ENCODE measurements at regions not wholly inside any gene's neighbourhood (a gene's known extent, or its start where the extent isn't known, plus 50 kb on each side); places are given as distances from the start of the nearest gene placed in this dataset.

DNA sequence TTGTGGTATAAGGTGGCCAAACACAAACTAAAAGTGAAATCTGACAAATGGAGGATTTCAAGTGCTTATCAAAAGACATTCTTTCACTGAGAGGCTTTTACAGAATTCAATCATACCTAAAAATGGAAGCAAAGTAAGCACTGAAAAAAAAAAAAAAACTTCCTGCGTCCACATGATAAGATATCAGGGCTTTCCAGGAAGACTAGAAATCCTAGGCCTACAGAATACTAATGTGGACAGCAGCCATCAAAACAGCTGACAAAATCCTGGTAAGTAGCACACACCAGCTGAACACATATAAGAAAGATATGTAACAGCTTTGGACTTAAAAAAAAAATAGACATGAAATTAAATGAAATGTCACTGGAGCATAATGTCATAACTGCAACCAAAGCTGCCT, 178.2 kb downstream of the SUCLG1 start:
- H3K4me3 ChIP-seq (ENCODE audit: low read depth, low read length) = no peak overlapping the region
- no peak for TF ChIP-seq CTCF (IDR thresholded peaks at IDR 0.05; ENCODE audit: control insufficient read depth, extremely low read depth, insufficient read depth)
- DNase-seq (ENCODE audit: low read depth) = no peak

DNA sequence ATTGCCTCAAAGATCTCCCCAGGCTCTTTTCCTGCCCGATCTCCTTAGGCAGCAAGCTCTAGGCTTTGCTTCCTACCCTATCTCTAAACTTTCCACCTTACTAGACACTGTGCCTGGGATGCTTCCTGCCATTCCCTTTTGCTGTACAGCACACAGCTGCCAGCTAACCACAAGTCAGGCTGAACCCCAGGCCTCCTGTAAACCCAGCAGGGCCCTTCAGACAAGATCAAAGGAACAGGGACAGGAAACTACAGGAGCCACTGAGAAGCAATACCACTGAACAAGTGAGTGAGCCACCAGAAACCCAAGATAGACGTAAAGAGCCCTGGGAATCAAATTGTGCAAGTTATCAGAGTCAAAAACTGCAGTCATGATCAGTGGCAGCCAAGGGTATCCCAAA, 180.7 kb downstream of the SUCLG1 start:
- no peak overlapping the region for H3K4me3 ChIP-seq (ENCODE audit: low read depth, low read length)
- no peak for DNase-seq (ENCODE audit: low read depth)
- no peak for TF ChIP-seq CTCF (IDR thresholded peaks at IDR 0.05; ENCODE audit: control insufficient read depth, extremely low read depth, insufficient read depth)

DNA sequence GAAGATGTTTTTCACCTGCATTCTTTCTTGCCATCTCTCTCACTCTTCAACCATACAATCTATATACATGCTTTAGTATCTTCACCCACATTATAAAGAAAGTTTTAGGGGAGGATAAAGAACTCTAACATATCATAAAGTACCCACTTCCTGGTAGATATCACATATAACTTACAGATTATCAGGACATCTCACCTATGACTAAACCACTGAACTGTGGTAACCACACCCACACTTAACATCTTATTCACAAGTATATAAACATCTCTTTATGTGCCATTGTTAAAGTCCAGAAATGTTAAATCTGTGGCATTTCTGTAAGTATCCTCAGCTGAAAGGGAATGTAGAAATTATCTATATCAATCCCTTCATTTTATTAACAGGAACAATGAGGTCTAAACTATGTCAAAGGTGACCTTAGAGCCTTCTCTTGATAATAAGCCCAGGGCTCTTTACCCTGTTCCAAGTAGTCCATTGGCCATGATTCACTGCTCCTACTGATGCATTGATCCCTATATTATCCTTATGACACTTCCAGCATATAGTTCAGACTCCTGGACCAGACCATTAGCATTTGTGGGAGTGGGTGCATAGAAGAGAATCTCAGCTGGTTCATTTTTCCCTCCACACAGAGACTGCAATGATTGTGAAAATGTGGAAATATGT, 182.4 kb downstream of the SUCLG1 start:
- TF ChIP-seq CTCF (IDR thresholded peaks at IDR 0.05; ENCODE audit: control insufficient read depth, extremely low read depth, insufficient read depth) = no peak
- H3K4me3 ChIP-seq (ENCODE audit: low read depth, low read length) = no peak overlapping the region
- DNase-seq (ENCODE audit: low read depth) = no peak

DNA sequence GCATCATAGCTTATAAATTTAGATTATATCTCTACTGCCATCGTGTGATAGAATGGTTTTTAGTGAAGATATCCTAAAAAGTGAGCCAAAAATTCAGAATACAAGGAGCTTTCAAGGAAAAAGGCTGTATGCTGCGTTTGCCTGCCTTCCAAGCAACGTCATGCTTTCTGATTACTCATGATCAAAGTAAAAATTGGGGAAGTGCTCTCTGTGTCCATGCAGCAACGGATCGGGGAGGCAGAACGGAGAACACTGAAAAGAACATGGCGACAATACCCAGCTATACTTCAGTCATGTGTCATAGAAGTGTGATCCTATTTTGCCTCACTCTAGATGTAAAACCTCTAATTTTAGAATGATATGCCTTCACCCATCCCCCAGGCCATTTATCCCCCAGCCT, 185.7 kb downstream of the SUCLG1 start:
- H3K4me3 ChIP-seq (ENCODE audit: low read depth, low read length) = no peak overlapping the region
- DNase-seq (ENCODE audit: low read depth) = no peak
- no peak for TF ChIP-seq CTCF (IDR thresholded peaks at IDR 0.05; ENCODE audit: control insufficient read depth, extremely low read depth, insufficient read depth)

DNA sequence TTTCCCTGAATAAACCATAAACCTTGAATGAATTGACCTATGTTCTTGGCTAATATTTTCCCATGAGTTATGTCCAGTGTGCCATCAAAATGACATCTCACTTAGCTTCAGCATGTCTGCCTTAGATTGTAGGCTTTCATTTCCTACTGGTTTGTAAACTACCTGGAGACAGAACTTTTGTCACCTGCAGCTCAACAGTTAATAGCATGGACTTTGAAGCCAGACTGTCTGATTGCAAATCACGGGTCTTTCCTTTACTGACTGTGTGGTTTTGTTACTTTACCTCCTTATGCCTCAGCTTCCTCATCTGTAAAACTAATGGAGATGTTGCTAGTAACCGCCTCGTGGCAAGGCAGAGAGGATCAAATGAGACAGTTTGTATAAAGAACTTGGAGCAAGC, 187.1 kb downstream of the SUCLG1 start:
- TF ChIP-seq CTCF (IDR thresholded peaks at IDR 0.05; ENCODE audit: control insufficient read depth, extremely low read depth, insufficient read depth) = no peak
- no peak overlapping the region for H3K4me3 ChIP-seq (ENCODE audit: low read depth, low read length)
- no peak for DNase-seq (ENCODE audit: low read depth)

DNA sequence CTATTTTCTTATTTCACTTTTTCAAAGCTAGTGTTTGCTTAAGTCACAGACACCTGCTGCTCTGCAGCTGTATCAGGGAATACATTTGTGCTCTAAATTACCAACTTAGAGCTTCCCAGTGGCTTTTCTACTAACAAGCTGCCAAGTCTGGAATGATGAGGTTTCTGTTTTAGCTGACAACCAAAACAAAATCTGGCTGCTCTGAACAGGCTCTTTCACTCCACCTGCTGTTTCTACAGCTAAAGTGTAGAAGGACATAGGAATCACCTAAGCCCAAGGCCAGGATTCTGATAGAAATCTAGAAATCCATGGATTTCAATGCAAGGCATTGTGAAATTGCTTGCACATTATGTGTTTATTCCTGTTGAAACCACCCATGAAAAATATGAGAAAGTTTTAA, 201.2 kb downstream of the SUCLG1 start:
- DNase-seq (ENCODE audit: low read depth) = no peak
- peak; percentile 57 for TF ChIP-seq CTCF (IDR thresholded peaks at IDR 0.05; ENCODE audit: control insufficient read depth, extremely low read depth, insufficient read depth)
- no peak overlapping the region for H3K4me3 ChIP-seq (ENCODE audit: low read depth, low read length)

- no peak for DNase-seq (ENCODE audit: low read depth)
- no peak for TF ChIP-seq CTCF (IDR thresholded peaks at IDR 0.05; ENCODE audit: control insufficient read depth, extremely low read depth, insufficient read depth)
- no peak overlapping the region for H3K4me3 ChIP-seq (ENCODE audit: low read depth, low read length)
These were observed 207.3 kb downstream of the SUCLG1 start for GRCh38 chr2:84251651-84252302.
